Ascending aorta (tissue), 2 donors: ENCODE measurements at regions not wholly inside any gene's neighbourhood (a gene's known extent, or its start where the extent isn't known, plus 50 kb on each side); places are given as distances from the start of the nearest gene placed in this dataset.
"Not testable (repeated sequence)": the region's sequence is repeated elsewhere in the genome, so short reads cannot be mapped to it uniquely, and the experiment has no call there.

ENCODE experiments used
- DNase-seq, 2 donors: peaks; one replicate each; pipeline ENCODE4 v3.0.0-alpha.2; 2019; ENCODE audit warnings: low spot score in 2 of 2
- H3K27ac ChIP-seq, 2 donors: fragments of 200-600 bp; sonication (generic); one replicate each; pipeline ENCODE4 v1.5.1; 2016 to 2017; ENCODE audit warnings: mild to moderate bottlenecking in 1 of 2
- H3K27me3 ChIP-seq: fragments of 200-600 bp; sonication (generic); one replicate; pipeline ENCODE4 v1.5.1; 2017
- H3K36me3 ChIP-seq, 2 donors: fragments of 200-600 bp; sonication (generic); one replicate each; pipeline ENCODE4 v1.5.1; 2016
- H3K4me1 ChIP-seq, 2 donors: fragments of 200-600 bp; sonication (generic); one replicate each; pipeline ENCODE4 v1.5.1; 2016 to 2017; ENCODE audit warnings: mild to moderate bottlenecking in 1 of 2
- H3K4me3 ChIP-seq, 2 donors: fragments of 200-600 bp; sonication (generic); one replicate each; pipeline ENCODE4 v1.5.1; 2016 to 2017; ENCODE audit warnings: mild to moderate bottlenecking in 1 of 2
- H3K9me3 ChIP-seq, 2 donors: fragments of 200-600 bp; sonication (generic); one replicate each; pipeline ENCODE4 v1.5.1; 2016
- CTCF ChIP-seq, 3 experiments: fragments of 200-600 bp in 2 of 3; fragments of 450-650 bp in 1 of 3; sonication (generic) in 2 of 3; IDR thresholded peaks; one replicate each; pipeline ENCODE4 v1.5.1; 2016 to 2019; ENCODE audit warnings: antibody characterized with exemption in 3 of 3, mild to moderate bottlenecking in 1 of 3, moderate library complexity in 1 of 3
- intact Hi-C: fragments of 100-400 bp; cut with DNase I; formaldehyde crosslinking; loops from one replicate; pipeline ENCODE4 v1.15.1; 2023

DNA sequence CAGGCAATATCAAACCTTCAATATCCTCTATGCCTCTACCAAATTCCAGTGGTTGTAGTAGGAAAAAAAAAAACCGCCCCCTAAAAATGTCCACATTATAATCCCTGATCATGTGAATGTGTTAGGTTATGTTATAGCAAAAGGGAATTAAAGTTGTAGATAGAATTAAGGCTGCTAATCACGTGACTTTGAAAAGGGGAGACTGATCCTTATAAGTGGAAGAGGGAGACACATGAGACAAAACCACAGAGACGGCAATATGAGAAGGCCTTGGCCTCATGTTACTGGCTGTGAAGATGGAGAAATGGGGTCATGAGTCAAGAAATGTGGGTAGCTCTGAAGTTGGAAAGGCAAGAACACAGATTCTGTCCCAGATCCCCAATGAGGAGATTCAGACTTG is 1711.3 kb downstream of the KHDRBS2 start:
- H3K4me1 ChIP-seq, DNase-seq, H3K27ac ChIP-seq, H3K27me3 ChIP-seq, H3K4me3 ChIP-seq, intact Hi-C loops, H3K9me3 ChIP-seq, H3K36me3 ChIP-seq: not testable (repeated sequence)

DNA sequence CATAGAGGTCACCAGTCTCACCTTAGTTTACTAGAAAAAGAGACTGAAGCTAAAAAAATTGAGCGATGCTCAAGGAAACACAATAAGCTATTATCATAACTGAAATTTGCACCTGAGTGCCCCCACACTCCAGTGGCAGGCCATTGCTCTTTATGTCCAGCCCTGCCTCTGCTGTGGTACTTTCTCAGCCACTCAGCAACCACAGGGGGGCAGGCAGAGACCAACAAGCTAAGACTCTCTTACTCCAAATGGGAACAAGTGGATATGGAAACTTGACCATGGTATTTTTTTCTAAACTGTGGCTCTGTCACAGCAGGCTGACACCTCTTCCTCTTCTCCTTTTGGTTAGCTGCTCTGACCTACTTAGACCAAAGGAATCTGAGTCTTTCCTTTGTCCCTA is 1713.4 kb downstream of the KHDRBS2 start:
- H3K27me3 ChIP-seq, H3K9me3 ChIP-seq, H3K4me3 ChIP-seq, H3K36me3 ChIP-seq, intact Hi-C loops, H3K27ac ChIP-seq, H3K4me1 ChIP-seq, DNase-seq: not testable (repeated sequence)
- TF ChIP-seq CTCF (IDR thresholded peaks at IDR 0.05) = peak in 1 of 3 experiments; percentile 17

GRCh38 chr6:60571293-60572016 is 1714.6 kb downstream of the KHDRBS2 start:
- H3K36me3 ChIP-seq, H3K9me3 ChIP-seq, H3K27me3 ChIP-seq, H3K4me1 ChIP-seq, DNase-seq, intact Hi-C loops, H3K27ac ChIP-seq, H3K4me3 ChIP-seq: not testable (repeated sequence)

DNA sequence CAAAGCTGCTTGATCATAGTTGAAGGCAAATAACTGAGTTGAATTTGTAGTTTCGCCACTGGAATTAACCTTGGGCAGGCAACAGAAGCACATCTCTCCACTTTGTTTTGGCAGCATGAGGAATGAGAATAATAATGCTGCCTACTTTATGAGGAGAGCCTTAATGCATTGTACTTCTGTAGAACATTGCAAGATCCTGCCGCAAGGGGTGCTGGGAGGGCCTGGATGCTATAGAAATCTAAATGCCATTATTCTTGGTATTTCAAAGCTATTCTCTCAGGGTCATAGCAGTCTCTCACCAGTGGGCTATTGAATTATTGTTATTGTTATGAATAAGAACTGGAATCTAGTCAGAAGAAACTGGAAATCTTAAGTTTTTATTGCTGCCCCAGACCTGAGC is 1715.4 kb downstream of the KHDRBS2 start:
- H3K27me3 ChIP-seq, H3K4me3 ChIP-seq, intact Hi-C loops, H3K4me1 ChIP-seq, H3K27ac ChIP-seq, H3K9me3 ChIP-seq, H3K36me3 ChIP-seq, DNase-seq: not testable (repeated sequence)

DNA sequence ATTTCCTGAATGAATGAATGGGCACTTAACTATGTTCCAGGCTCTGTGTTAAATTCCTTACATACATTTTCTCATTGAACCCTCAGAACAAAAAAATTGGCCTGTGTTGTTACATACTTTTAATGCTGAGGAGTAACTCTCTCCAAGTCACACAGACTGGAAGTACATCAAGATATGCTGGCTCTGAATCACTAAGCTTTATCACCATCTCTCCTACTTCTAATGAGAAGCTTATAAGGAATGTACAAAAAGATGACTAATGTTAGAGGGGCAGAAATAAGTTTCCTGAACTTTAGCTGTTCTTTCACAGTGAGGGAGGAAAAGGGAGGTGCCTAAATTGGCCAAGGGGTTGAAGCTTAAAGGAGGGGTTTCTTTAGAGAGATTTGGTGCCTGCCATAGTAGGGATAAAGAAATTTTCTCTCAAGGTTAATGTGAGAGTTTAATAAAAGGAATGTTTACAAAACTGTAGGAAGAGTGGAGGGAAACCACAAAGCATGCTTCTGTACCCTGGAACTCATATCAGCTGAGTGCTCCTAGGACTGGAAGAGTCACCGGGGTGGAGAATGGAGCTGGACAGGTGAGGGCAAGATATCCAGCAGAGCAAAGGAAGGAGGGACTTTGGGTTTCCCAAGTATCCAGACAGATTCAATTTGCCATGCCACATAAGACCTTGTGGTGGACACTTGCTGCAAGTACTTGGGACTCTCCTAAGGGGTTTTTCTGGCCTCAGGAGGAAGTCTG is 1718.4 kb downstream of the KHDRBS2 start:
- intact Hi-C loops, H3K4me3 ChIP-seq, H3K27ac ChIP-seq, H3K4me1 ChIP-seq, DNase-seq, H3K36me3 ChIP-seq, H3K9me3 ChIP-seq, H3K27me3 ChIP-seq: not testable (repeated sequence)

GRCh38 chr6:60566387-60566786 is 1719.6 kb downstream of the KHDRBS2 start:
- H3K36me3 ChIP-seq, H3K27me3 ChIP-seq, H3K9me3 ChIP-seq, DNase-seq, H3K4me1 ChIP-seq, intact Hi-C loops, H3K27ac ChIP-seq, H3K4me3 ChIP-seq: not testable (repeated sequence)

DNA sequence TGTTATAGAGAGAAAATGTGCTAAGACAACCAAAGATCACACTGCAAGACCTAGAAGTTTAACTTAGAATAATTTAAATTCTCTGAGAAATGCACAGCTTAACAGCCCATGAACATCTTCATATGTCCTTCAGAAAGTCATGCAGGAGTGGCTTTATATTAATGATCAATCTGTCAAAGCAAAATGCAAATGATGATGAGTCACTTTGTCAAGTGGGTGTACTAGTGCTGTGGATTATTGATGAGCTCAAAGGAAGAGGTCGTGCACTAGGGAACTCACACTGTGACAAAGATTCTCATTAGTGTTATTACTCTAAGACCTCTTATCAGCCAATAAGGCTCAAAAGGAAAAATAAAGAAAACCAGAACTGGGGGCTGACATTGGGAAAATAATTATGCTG is 1726.3 kb downstream of the KHDRBS2 start:
- H3K27me3 ChIP-seq, H3K4me1 ChIP-seq, intact Hi-C loops: not testable (repeated sequence)

DNA sequence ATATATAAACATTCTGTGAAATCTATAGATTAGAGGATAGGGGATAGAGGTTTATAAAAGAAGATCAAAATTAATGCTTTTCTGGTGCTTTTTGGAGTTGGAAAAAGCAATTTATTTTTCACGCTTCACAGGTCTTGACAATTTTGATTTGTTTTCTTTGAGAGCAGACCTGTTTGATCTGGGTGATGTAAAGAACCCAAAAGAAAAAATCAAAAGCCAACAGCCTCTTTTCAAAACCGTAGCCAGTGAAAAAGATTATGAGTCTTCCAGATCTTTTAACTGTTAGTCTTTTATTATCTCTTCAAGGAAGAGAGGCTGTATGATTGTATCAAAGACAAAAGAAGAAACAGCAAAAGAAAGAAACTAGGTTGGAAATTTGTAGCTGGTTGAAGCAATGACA is 1738.7 kb downstream of the KHDRBS2 start:
- DNase-seq, H3K9me3 ChIP-seq, H3K36me3 ChIP-seq, H3K27me3 ChIP-seq, intact Hi-C loops, H3K27ac ChIP-seq, H3K4me3 ChIP-seq, H3K4me1 ChIP-seq: not testable (repeated sequence)

More for the DNA sequence above, 1726.3 kb downstream of the KHDRBS2 start:
- H3K27ac ChIP-seq, H3K9me3 ChIP-seq, H3K36me3 ChIP-seq, DNase-seq, H3K4me3 ChIP-seq: not testable (repeated sequence)

DNA sequence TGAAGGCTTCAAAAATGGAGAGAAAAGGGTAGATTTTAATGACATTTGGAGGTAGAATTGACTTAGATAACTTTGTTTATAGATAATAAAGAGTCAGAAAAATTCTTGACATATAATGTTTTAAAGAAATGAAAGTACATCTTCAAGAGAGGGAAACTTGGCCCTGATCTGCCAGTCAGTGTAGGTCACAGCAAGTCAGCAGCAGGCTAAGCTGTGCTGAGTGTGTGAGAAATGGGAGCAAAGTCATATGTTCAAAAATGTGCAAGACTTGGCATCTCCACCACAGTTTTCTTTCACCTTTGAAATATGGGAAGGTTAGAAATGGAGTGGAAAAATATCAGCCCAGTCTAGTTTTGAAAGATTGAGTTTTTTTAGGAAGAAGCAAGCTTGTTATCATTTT is 1761.3 kb downstream of the KHDRBS2 start:
- H3K4me3 ChIP-seq, H3K4me1 ChIP-seq, H3K27me3 ChIP-seq, intact Hi-C loops, H3K9me3 ChIP-seq, H3K27ac ChIP-seq, DNase-seq, H3K36me3 ChIP-seq: not testable (repeated sequence)

DNA sequence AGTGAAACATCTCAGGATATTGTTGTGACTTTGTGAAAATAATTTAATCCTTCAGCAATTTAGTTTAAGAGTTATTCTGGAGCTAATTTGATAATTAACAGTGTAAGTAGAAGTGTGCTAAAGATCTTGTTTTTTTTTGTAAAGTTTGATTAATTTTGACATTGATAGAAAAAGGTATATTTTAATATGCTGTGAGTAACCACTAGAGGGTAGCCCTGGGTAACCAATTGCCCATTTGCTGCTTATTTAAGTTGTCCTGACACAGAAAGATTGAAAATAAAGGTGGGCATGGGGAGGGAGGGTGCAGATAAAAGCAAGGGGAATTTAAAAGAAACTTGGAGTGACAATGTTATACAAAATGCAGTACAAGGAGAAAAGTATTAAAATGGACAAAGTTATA is 1808.3 kb downstream of the KHDRBS2 start:
- H3K27me3 ChIP-seq, H3K36me3 ChIP-seq, DNase-seq, H3K4me3 ChIP-seq, H3K9me3 ChIP-seq, intact Hi-C loops, H3K4me1 ChIP-seq, H3K27ac ChIP-seq: not testable (repeated sequence)
- TF ChIP-seq CTCF (IDR thresholded peaks at IDR 0.05) = peak in 1 of 3 experiments; percentile 14

DNA sequence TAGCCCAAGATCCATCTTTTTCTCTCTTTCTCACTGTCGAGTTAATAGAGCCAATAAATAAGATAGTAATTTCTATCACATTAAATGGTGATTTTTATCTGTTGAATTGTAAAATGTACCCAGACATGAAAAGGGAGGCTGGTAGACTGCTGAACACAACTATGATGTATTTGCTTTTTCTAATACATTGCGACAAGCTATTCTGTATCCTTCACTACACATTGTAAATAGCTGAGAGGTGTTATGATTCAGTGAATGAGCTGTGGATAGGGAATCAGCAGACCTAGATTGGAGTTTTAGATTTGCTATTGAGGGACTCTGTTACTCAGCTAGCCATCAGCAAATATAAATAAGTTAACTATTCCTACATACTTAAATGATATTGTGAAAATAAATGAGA is 1812.2 kb downstream of the KHDRBS2 start:
- H3K4me3 ChIP-seq, H3K27me3 ChIP-seq, H3K9me3 ChIP-seq, H3K27ac ChIP-seq, H3K36me3 ChIP-seq, DNase-seq, H3K4me1 ChIP-seq, intact Hi-C loops: not testable (repeated sequence)

DNA sequence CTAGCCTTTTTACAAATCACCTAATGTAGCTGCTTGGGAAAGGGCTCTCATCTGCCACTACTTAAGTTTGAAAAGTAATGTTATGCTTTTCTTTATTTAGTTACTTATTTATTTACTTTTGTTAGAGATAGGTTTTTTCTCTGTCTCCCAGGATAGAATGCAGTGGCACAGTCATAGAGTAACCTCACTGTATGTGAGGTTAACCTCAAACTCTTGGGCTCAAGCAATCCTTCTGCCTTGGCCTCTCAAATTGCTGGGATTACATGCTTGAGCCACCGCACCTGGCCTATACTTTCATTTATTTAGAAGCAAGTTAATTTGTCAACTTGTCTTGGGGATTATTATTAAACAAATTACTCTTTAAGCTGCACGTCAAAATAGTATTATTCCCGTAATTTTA is 1814.6 kb downstream of the KHDRBS2 start:
- H3K27ac ChIP-seq, H3K36me3 ChIP-seq, H3K4me1 ChIP-seq, intact Hi-C loops, H3K4me3 ChIP-seq, DNase-seq, H3K9me3 ChIP-seq, H3K27me3 ChIP-seq: not testable (repeated sequence)
